Loucy (cell line): ENCODE measurements at regions not wholly inside any gene's neighbourhood (a gene's known extent, or its start where the extent isn't known, plus 50 kb on each side); places are given as distances from the start of the nearest gene placed in this dataset.

Experiments used
- CTCF ChIP-seq: fragments of 200-600 bp; sonication (generic); conservative IDR thresholded peaks from 2 replicates; pipeline ENCODE4 v1.5.1; 2014; ENCODE audit warnings: mild to moderate bottlenecking, antibody characterized with exemption, low read length
- EZH2phosphoT487 ChIP-seq: fragments of 200-600 bp; IDR thresholded peaks from 2 replicates; pipeline ENCODE4 v1.6.1; 2018; ENCODE audit warnings: antibody characterized with exemption, mild to moderate bottlenecking, moderate library complexity, borderline replicate concordance

- TF ChIP-seq CTCF (no peak), EZH2phosphoT487 (no peak)
Measured at GRCh38 chr1:13948888-13949391, 249.0 kb downstream of the PRDM2 start.
